HG02973 (cell line): ENCODE measurements at regions not wholly inside any gene's neighbourhood (a gene's known extent, or its start where the extent isn't known, plus 50 kb on each side); places are given as distances from the start of the nearest gene placed in this dataset.

Experiments used
- ATAC-seq: cut with Tn5 transposase; IDR thresholded peaks from one replicate; pipeline ENCODE4 v1.9.1; 2021; ENCODE audit warnings: moderate library complexity; ENCODE audit not compliant: unreplicated experiment

DNA sequence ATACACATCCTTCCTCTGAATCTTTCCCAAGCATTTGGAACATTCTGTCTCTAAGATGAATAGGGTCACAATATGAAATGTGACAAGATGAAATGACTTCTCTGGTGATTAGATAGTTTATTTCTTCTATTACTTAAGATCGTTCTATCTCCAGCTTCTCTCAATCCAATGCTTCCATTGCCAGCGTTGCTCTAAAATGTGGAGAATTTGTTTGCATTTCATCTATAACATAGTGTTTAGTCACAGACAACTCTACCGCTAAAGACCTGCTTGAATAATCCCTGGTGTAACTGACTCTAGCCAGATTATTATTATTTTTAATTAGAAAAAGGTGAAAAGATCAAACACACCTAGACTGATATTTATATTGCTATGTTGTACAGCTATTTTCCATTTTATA, 184.7 kb upstream of the PRICKLE1 start:
- ATAC-seq, result no peak

DNA sequence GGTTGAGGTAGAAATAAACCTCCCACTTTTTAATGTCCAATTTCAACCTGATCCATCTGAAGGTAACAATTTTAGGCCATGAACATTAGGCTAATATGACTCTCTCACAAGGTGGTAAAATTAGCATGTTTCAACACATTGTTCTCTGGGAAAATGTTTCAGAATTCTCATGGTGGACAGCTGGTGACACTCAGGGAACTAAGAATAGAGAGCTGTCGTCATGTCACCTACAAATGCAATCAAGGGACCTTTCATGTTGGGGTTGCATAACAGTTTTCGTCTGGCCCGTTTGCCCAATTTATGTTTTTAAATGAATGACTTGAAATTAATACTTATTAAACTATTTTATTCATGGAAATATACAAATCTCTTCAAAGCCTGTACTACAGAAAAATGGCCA, 180.7 kb upstream of the PRICKLE1 start:
- ATAC-seq, result no peak

- ATAC-seq, result no peak
Measured at GRCh38 chr12:42769455-42769854, 179.9 kb upstream of the PRICKLE1 start.

GRCh38 chr12:42767998-42768397, 178.5 kb upstream of the PRICKLE1 start:
- no peak for ATAC-seq

DNA sequence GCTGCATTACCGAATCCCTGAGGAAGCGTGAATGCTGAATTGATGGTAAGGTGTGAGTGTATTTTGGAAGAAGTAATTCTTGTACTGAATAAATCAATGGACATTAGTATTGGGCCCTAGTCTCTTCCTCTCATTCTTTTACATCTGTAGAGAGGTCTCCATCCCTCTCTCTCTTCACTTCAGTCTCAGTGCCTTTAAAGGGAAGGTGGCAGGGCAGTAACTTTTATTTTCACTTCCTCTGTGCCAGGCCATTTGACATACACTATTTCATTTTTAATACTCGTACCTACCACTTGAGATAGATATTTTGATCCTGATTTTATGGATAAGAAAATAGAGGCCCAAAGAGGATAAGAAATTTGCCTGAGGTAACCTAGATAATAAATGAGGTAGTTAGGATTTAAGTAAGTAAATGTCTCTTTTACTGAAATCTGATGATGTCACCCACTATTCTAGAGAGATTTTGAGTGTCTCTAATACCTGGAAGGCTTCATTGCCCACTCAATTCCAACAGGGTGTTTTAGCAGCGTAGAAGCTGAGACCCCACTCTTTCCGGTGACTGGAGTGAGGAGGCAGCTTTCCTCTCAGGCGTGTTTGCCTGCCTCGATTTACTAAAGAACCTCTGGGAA, 177.9 kb upstream of the PRICKLE1 start:
- no peak for ATAC-seq

GRCh38 chr12:42766754-42767153, 177.2 kb upstream of the PRICKLE1 start:
- ATAC-seq, result no peak

- ATAC-seq, result no peak
Measured at GRCh38 chr12:42766026-42766425, 176.5 kb upstream of the PRICKLE1 start.

DNA sequence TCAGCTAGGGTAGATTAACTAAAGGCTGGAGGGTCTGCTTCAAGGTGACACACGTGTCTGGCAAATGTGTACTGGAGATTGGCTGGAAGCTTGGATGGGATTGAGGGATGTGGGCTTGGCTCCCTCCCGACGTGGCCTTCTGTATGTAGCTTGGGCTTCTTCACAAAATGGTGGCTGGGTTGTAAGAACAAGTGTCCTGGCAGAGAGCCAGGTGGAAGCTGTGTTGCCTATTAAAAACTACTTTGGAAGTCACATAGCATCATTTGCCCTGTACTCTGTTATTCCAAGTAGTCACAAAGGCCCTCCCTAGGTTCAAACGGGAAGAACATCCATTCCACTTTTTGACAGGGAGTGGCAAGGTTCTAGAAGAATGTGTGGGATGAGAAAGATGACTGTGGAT, 174.1 kb upstream of the PRICKLE1 start:
- no peak for ATAC-seq

DNA sequence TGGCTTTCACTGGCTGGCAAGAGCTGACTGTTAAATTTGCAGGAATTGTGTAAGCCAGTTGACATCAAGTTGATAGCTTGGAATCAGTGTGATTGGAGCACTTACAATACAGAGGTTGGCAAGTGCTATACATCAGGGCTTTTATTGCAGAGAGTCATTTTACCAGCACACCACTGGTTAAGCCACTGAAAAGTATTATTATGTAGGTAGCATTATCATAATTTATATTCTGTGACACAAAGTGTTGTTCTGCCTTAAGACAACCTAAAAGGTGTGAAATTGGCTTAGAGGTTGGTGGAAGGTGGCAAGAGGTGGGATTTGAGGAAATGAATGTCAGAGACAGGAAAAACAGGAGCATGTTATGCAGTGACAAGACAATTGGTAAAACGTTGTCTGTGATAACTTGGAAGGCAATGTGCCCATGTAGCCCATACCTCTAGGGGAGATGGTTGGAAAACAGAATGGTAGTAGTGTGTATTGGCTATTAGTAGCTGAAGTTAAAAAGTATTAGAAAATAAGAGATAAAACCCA, 172.9 kb upstream of the PRICKLE1 start:
- no peak for ATAC-seq

DNA sequence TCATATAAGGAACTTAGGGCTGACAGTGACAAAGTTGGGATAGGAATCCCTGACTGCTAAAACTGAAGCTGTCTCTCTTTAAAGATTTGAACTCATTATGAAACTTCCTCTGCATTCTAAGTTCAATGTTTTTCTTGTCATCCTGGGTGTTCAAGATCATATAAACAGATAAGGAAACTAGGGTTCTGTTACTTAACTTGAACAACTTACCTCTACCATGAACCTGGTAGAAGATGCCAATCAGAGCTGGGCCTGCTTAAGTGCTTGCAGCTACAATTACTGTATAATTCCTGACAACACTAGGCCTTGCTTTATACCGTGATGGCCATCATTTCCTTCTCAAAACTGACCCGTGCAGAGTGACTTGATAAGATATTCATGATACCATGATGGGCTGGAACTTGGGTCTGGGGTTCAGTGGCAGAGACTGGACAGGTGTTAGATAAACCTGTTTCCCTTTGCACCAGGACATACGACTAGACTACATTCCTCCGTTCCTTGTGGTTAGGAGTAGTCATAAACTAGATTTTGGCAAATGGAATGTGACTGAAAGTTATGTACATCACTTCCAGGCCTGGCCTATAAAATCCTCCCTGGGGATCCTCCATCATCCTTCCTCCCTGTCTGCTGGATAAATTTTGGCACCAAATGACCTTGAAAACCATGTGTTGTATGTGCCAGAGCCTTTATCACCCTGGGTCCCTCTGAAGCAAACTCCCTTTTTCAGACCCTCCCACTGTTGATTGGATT, 172.2 kb upstream of the PRICKLE1 start:
- ATAC-seq, result no peak

DNA sequence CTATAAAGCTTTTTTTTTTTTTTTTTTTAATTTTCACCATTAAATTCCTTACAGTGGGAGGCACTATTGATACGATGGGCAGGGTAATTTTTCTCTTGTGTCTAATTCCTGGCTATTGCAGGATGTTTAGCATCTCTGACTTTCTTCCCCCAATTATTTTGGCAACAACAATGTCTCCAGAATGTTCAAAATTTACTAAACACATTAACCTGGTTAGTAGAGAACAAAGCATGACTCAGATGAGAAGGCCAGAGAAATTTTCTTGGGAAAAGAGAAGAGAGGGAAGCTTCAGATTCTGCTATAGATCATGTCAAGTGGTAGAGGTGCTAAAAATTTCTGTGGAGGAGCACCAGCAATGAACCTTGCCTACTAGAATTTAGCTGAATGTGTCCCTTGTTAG, 171.5 kb upstream of the PRICKLE1 start:
- ATAC-seq, result no peak

- no peak for ATAC-seq
Measured at GRCh38 chr12:42760550-42760949, 171.0 kb upstream of the PRICKLE1 start.

DNA sequence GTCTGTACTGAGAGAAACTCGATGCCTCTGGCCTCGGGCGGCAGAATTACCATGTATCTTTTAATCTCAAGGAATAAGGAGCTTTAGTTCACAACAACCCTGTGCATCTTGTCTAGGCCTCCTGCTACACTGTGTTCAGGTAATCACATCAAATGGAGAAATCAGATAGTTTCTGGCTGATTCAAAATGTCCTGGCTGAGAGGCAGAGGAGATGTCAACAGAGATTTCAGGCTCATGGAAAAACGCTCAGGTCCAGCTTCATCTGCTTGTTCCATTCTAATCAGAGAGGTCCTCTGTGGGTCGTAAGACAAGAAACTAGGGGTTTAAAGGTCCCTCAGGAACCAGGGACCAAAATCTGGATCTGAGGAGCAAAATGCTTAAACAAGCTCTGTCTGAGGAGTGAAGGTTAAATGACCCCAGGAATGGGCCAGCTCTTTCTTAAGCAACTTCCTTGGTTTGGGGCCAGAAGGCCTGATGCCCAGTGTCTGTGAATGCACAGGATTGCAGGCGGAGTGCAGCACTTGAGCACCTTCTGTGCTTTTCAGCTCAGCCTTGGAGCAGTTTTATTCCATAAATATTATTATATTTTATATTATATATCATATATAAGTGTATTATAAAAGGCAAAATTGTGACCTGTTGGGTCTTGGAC, 170.2 kb upstream of the PRICKLE1 start:
- no peak for ATAC-seq

DNA sequence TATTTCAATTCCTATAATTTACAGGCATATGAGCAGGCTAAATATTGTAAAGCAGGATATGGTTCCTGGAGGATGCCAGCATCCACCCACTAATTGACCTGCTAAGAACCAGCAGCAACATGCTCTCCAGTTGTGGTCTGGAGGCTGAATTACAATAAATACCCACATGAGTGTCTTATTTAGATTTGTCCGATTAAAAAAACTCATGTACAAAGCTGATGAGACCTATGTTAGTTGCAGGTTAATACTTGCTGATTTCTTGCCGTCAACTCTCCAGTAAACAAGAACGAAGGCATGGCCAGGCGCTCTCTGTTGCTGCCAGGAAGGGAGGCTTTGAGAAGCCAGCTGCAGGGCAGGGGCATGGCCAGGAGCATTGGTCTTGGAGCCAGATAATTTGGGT, 169.3 kb upstream of the PRICKLE1 start:
- no peak for ATAC-seq

DNA sequence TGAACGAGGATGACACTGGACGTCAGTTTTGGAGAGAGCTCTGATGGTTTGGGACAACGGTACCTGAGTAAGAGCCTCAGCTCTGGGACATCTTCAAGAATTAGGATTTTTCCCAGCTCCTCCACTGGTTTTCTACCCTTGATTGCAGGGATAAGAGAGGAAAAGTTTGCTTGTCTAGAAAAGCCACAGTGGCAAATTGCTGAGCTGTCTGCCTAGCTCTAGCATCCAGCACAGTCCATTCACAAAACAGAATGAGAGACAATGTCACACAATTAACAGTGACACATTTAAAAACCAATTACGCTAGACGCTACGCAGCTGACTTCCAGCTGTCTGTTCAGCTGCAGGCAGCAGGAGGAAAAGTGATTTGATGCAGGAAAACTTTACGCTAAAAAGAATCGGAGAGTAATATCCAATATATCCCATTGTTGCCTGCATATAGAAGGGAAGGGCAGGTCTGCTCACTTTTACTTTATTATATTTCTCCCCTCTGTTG, 168.1 kb upstream of the PRICKLE1 start:
- no peak for ATAC-seq

DNA sequence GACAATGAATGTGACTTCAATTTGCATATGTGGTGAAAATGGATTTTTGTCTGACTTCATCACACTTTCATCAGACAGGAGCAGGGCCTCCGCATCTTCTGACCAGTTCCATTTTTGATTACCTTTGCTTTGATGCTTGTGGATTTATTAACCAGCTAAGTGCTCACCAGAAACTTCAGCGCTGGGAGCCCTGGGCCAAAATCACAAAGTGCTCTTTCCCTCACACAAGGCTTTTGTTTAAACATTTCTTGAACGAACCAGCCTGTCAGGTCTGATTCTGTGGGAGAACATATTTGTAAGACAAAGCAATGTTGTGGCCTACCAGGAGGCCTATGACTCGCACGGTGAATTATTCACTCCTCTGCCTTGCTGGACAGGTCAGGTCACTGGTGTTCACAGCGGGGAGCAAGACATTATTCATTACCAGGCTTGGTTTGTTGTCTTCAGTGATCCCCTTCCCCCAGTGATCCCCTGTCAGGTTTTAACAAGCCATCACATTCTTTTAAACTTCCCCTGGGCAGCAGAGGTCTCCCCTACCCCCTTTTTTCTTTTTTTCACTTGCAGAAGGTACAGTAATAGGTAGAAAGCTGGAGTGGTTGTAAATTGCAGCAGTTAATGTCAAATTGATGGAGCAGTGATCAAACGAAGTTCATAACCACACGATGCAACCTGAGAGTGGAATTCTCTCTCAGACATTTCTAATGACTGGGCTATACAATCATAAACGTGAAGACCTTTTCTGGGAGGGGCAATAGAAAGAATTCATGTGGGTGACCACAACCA, 167.5 kb upstream of the PRICKLE1 start:
- peak; percentile 46 for ATAC-seq

DNA sequence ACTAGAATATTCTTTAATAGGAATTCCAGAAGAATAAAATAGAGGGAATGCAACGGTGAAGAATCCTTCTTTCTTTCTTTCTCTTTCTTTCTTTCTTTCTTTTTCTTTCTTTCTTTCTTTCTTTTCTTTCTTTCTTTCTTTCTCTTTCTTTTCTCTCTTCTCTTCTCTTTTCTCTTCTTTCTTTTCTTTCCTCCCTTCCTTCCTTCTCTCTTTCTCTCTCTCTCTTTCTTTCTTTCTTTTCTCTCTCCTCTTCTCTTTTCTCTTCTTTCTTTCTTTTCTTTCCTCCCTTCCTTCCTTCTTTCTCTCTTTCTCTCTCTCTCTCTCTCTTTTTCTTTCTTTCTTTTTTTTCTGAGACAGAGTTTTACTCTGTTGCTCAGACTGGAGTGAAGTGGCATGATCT, 160.8 kb upstream of the PRICKLE1 start:
- no peak for ATAC-seq

DNA sequence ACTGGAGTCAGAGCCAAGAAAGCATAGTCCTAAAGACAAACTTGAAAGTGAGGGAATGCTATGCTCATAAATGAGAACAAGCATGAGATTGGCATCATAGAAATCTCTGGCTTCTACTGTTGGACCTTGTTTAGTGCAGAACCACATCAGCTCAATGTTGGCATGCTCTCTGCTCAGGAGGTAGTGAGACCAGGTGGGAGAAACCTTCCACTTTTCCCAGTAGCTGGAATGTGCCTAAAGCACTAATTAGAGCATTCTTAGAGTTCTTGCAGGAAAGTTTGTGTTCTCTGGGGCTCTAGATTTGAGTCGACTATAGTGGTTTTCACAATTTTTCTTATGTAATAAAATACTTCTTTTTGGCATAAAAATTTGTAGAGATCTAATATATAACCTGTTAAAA, 159.7 kb upstream of the PRICKLE1 start:
- no peak for ATAC-seq

- no peak for ATAC-seq
Measured at GRCh38 chr12:42744539-42745182, 155.1 kb upstream of the PRICKLE1 start.

- no peak for ATAC-seq
Measured at GRCh38 chr12:42742716-42743115, 153.2 kb upstream of the PRICKLE1 start.
